ENCODE measurements at regions not wholly inside any gene's neighbourhood (a gene's known extent, or its start where the extent isn't known, plus 50 kb on each side); places are given as distances from the start of the nearest gene placed in this dataset.

DNA sequence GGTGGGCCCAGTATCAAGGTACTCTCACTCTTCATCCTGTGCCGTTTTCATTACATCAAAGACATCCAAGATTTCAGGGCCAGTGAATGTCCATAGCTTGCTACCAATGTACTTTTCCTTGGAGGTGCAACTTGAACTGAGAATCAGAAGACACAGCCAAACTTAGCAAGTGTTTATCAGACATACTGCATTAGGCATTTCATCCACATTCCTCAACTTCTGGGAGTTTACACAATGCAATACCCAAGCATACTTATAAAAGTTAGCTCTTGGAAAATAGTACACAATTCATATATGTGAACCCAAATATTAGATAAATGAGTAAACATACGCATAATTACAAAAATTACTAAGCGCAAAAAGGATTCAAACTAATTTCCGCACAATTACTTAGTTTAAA is 216.3 kb upstream of the RHOBTB1 start:
- Histone ChIP-seq H3K27ac (no peak overlapping the region), H3K4me1 (replicated peaks in 1 of 2) (peaks cover 0 to 13% of the 10 kb centered on the region in 2 donors), H3K27me3 (no peaks in the 10 kb centered on the region), H3K4me3 (no peak overlapping the region), H3K9me3 (replicated peaks in 1 of 3) (no peaks in the 10 kb centered on the region), H3K36me3 (replicated peaks in 1 of 2) (no peaks in the 10 kb centered on the region)
- 67 to 95% (median 90%) methylated on average over 4 of the region's 4 CpGs for WGBS, 4 donors
- intact Hi-C loops (cut with DNase I), result no loop called here
- no peak for DNase-seq
- TF ChIP-seq POLR2A (IDR thresholded peaks at IDR 0.05), result no peak
- TF ChIP-seq CTCF (IDR thresholded peaks at IDR 0.05), result no peak

DNA sequence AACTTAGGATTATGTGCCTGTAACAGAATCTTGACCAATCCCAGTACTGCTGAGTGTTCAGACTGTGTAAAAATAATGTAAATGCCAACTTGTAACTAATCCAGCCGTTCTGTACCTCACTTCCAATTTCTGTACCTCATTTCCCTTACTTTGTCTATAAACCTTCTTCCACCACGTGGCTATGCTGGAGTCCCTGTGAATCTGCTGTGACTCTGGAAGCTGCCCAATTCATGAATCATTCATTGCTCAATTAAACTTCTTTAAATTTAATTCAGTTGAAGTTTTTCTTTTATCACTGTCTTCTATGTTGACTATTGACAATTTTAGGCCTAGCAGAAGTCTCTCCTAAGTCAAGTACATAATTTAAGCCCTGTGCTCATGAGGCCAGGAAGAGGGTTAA is 215.3 kb upstream of the RHOBTB1 start:
- intact Hi-C loops (cut with DNase I), result no loop called here
- DNase-seq, result peak in 6 of 7 donors; percentile 20 to 53 (median 30)
- Histone ChIP-seq H3K9me3 (replicated peaks in 1 of 3) (no peaks in the 10 kb centered on the region), H3K4me3 (no peak overlapping the region), H3K4me1 (replicated peaks in 1 of 2) (peaks cover 0 to 13% of the 10 kb centered on the region in 2 donors), H3K36me3 (replicated peaks in 1 of 2) (no peaks in the 10 kb centered on the region), H3K27me3 (no peaks in the 10 kb centered on the region), H3K27ac (no peak overlapping the region)
- 42 to 57% (median 53%) methylated on average over 2 of the region's 2 CpGs for WGBS, 4 donors
- TF ChIP-seq CTCF (IDR thresholded peaks at IDR 0.05), result no peak

DNA sequence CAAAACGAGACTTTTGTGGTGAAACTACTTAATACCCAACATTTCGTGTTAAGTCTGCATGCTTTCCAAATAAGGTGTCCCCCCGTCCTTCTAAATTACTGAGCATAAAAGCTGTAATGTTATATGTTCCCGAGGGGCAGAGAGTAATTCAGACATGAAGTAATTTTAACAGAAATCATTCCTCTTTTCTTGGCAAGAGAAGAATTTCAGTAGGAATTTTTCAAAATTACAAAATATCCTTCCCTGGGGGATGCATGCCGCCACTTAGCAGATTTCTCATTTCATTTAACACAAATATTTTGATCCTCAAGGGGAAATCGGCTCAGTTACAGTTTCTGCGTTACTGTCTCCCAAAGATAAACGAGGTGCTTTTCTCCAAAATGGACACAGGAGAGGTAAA is 213.2 kb upstream of the RHOBTB1 start:
- TF ChIP-seq CTCF (IDR thresholded peaks at IDR 0.05) (no peak), POLR2A (IDR thresholded peaks at IDR 0.05) (no peak)
- no peaks in the 10 kb centered on the region for H3K36me3 ChIP-seq (replicated peaks in 1 of 2)
- H3K27ac ChIP-seq, result no peak overlapping the region
- peaks cover 0 to 13% of the 10 kb centered on the region in 2 donors for H3K4me1 ChIP-seq (replicated peaks in 1 of 2)
- no peaks in the 10 kb centered on the region for H3K9me3 ChIP-seq (replicated peaks in 1 of 3)
- no peaks in the 10 kb centered on the region for H3K27me3 ChIP-seq
- DNase-seq, result no peak
- intact Hi-C loops (cut with DNase I), result no loop called here
- WGBS, 4 donors, result 71 to 75% (median 73%) methylated on average over 8 of the region's 8 CpGs
- no peak overlapping the region for H3K4me3 ChIP-seq

- H3K27me3 ChIP-seq, result no peaks in the 10 kb centered on the region
- H3K9me3 ChIP-seq (replicated peaks in 1 of 3), result no peaks in the 10 kb centered on the region
- TF ChIP-seq CTCF (IDR thresholded peaks at IDR 0.05) (no peak), POLR2A (IDR thresholded peaks at IDR 0.05) (no peak)
- no peak overlapping the region for H3K27ac ChIP-seq
- no peak overlapping the region for H3K4me3 ChIP-seq
- no peak for DNase-seq
- no peaks in the 10 kb centered on the region for H3K4me1 ChIP-seq (replicated peaks in 1 of 2)
- WGBS, 4 donors, result 75 to 93% (median 83%) methylated on average over 3 of the region's 3 CpGs
- no peaks in the 10 kb centered on the region for H3K36me3 ChIP-seq (replicated peaks in 1 of 2)
- intact Hi-C loops (cut with DNase I), result no loop called here
These were observed 209.8 kb upstream of the RHOBTB1 start for GRCh38 chr10:61153771-61154170.
